ENCODE measurements at regions not wholly inside any gene's neighbourhood (a gene's known extent, or its start where the extent isn't known, plus 50 kb on each side); places are given as distances from the start of the nearest gene placed in this dataset.
"Not testable (repeated sequence)": the region's sequence is repeated elsewhere in the genome, so short reads cannot be mapped to it uniquely, and the experiment has no call there.

- no peaks in the 10 kb centered on the region for H3K27me3 ChIP-seq (ENCODE audit: insufficient read depth, low read length)
- H2AFZ ChIP-seq (ENCODE audit: low read depth, low read length) = no peak overlapping the region
- peaks cover 67% of the 10 kb centered on the region for H3K4me1 ChIP-seq (ENCODE audit: insufficient read depth, low read length)
- H3K36me3 ChIP-seq (ENCODE audit: insufficient read depth, low read length) = no peaks in the 10 kb centered on the region
- no peak overlapping the region for H3K4me3 ChIP-seq (ENCODE audit: low read length)
- H3K9me3 ChIP-seq (ENCODE audit: low read length) = no peaks in the 10 kb centered on the region
These were observed 389.2 kb upstream of the SALL1 start for GRCh38 chr16:51540259-51540658.

GRCh38 chr16:51538707-51539498, 387.8 kb upstream of the SALL1 start:
- peaks cover 53% of the 10 kb centered on the region for H3K4me1 ChIP-seq (ENCODE audit: insufficient read depth, low read length)
- no peaks in the 10 kb centered on the region for H3K27me3 ChIP-seq (ENCODE audit: insufficient read depth, low read length)
- no peaks in the 10 kb centered on the region for H3K9me3 ChIP-seq (ENCODE audit: low read length)
- no peaks in the 10 kb centered on the region for H3K36me3 ChIP-seq (ENCODE audit: insufficient read depth, low read length)
- H2AFZ ChIP-seq (ENCODE audit: low read depth, low read length) = no peak overlapping the region
- no peak overlapping the region for H3K4me3 ChIP-seq (ENCODE audit: low read length)

- Histone ChIP-seq H3K9me3 (ENCODE audit: low read length) (no peaks in the 10 kb centered on the region), H3K36me3 (ENCODE audit: insufficient read depth, low read length) (no peaks in the 10 kb centered on the region), H3K4me1 (ENCODE audit: insufficient read depth, low read length) (peaks cover 21% of the 10 kb centered on the region), H3K27me3 (ENCODE audit: insufficient read depth, low read length) (no peaks in the 10 kb centered on the region), H3K4me3 (ENCODE audit: low read length) (no peak overlapping the region), H2AFZ (ENCODE audit: low read depth, low read length) (no peak overlapping the region)
These were observed 384.5 kb upstream of the SALL1 start for GRCh38 chr16:51535591-51535990.

GRCh38 chr16:51532551-51532950, 381.5 kb upstream of the SALL1 start:
- H3K4me1 ChIP-seq (ENCODE audit: insufficient read depth, low read length) = no peaks in the 10 kb centered on the region
- H3K9me3 ChIP-seq (ENCODE audit: low read length) = no peaks in the 10 kb centered on the region
- no peaks in the 10 kb centered on the region for H3K36me3 ChIP-seq (ENCODE audit: insufficient read depth, low read length)
- H3K27me3 ChIP-seq (ENCODE audit: insufficient read depth, low read length) = no peaks in the 10 kb centered on the region
- H3K4me3 ChIP-seq (ENCODE audit: low read length) = no peak overlapping the region
- no peak overlapping the region for H2AFZ ChIP-seq (ENCODE audit: low read depth, low read length)

DNA sequence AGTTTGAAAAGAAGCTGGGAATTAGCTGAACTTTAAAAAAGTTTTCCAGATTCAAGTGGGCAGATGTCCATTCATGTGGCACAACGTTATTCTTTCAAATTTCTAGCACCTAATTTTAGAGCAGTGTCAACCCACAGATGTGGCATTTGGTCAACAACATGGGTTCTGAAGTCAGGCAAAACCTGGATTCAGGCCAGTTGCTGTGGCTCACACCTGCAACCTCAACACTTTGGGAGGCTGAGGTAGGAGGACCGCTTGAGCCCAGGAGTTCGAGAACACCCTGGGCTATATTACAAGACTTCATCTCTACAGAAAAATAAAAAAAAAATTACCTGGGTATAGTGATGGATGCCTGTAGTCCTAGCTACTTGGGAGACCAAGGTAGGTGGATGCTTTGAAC, 380.2 kb upstream of the SALL1 start:
- no peaks in the 10 kb centered on the region for H3K4me1 ChIP-seq (ENCODE audit: insufficient read depth, low read length)
- no peaks in the 10 kb centered on the region for H3K27me3 ChIP-seq (ENCODE audit: insufficient read depth, low read length)
- H2AFZ ChIP-seq (ENCODE audit: low read depth, low read length) = no peak overlapping the region
- no peaks in the 10 kb centered on the region for H3K9me3 ChIP-seq (ENCODE audit: low read length)
- no peaks in the 10 kb centered on the region for H3K36me3 ChIP-seq (ENCODE audit: insufficient read depth, low read length)
- H3K4me3 ChIP-seq (ENCODE audit: low read length) = no peak overlapping the region

DNA sequence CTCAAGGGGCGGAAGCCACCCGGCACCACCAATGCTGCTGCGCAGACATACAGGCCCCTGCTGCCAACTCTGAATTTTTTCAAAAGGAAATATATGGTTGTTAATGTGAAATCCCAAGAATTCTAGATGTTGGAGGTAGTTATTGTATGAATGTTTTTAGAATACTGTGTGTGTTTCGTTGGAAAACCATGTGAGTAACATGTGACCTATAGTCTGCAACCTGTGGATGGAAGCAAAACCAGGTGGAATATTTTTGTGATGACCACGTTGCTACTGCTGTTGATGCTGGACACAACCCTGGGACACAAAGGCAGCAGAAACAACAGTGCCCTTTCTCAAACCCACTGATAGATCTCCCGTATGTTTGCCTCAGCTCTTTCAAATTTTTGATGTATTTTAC, 376.3 kb upstream of the SALL1 start:
- Histone ChIP-seq H3K9me3 (ENCODE audit: low read length) (no peaks in the 10 kb centered on the region), H3K4me1 (ENCODE audit: insufficient read depth, low read length) (no peaks in the 10 kb centered on the region), H3K36me3 (ENCODE audit: insufficient read depth, low read length) (no peaks in the 10 kb centered on the region), H3K27me3 (ENCODE audit: insufficient read depth, low read length) (no peaks in the 10 kb centered on the region), H2AFZ (ENCODE audit: low read depth, low read length) (no peak overlapping the region), H3K4me3 (ENCODE audit: low read length) (no peak overlapping the region)

DNA sequence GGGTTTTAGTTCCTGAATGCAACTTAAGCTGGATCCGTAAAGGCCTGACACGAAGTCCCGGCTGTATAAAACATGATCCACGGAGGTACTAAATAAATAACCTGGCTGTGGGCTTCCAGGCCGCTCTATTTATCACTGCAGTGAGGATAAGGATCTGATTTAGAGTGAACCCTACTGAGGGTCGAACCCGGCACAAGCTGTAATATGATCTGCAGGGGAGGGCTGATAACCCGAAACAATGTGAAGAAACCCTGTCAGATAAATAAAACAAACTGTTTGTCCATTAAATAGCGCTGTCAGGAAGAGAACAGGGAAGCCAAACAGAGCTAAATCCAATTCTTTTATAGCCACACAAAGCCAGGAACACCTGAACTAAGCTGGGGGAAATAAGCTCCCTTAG, 375.6 kb upstream of the SALL1 start:
- Histone ChIP-seq H2AFZ (ENCODE audit: low read depth, low read length) (no peak overlapping the region), H3K9me3 (ENCODE audit: low read length) (no peaks in the 10 kb centered on the region), H3K4me3 (ENCODE audit: low read length) (no peak overlapping the region), H3K27me3 (ENCODE audit: insufficient read depth, low read length) (no peaks in the 10 kb centered on the region), H3K36me3 (ENCODE audit: insufficient read depth, low read length) (no peaks in the 10 kb centered on the region), H3K4me1 (ENCODE audit: insufficient read depth, low read length) (no peaks in the 10 kb centered on the region)

GRCh38 chr16:51524555-51525373, 373.7 kb upstream of the SALL1 start:
- Histone ChIP-seq H3K4me1 (ENCODE audit: insufficient read depth, low read length) (no peaks in the 10 kb centered on the region), H2AFZ (ENCODE audit: low read depth, low read length) (no peak overlapping the region), H3K36me3 (ENCODE audit: insufficient read depth, low read length) (no peaks in the 10 kb centered on the region), H3K27me3 (ENCODE audit: insufficient read depth, low read length) (no peaks in the 10 kb centered on the region), H3K9me3 (ENCODE audit: low read length) (no peaks in the 10 kb centered on the region), H3K4me3 (ENCODE audit: low read length) (no peak overlapping the region)

- Histone ChIP-seq H3K4me3 (ENCODE audit: low read length) (no peak overlapping the region), H3K4me1 (ENCODE audit: insufficient read depth, low read length) (no peaks in the 10 kb centered on the region), H3K36me3 (ENCODE audit: insufficient read depth, low read length) (no peaks in the 10 kb centered on the region), H2AFZ (ENCODE audit: low read depth, low read length) (no peak overlapping the region), H3K9me3 (ENCODE audit: low read length) (no peaks in the 10 kb centered on the region), H3K27me3 (ENCODE audit: insufficient read depth, low read length) (no peaks in the 10 kb centered on the region)
These were observed 373.0 kb upstream of the SALL1 start for GRCh38 chr16:51524070-51524469.

- H2AFZ ChIP-seq (ENCODE audit: low read depth, low read length) = no peak overlapping the region
- H3K9me3 ChIP-seq (ENCODE audit: low read length) = no peaks in the 10 kb centered on the region
- H3K36me3 ChIP-seq (ENCODE audit: insufficient read depth, low read length) = no peaks in the 10 kb centered on the region
- no peaks in the 10 kb centered on the region for H3K27me3 ChIP-seq (ENCODE audit: insufficient read depth, low read length)
- no peak overlapping the region for H3K4me3 ChIP-seq (ENCODE audit: low read length)
- no peaks in the 10 kb centered on the region for H3K4me1 ChIP-seq (ENCODE audit: insufficient read depth, low read length)
These were observed 372.3 kb upstream of the SALL1 start for GRCh38 chr16:51523400-51523799.

GRCh38 chr16:51522902-51523301, 371.8 kb upstream of the SALL1 start:
- Histone ChIP-seq H3K4me3 (ENCODE audit: low read length) (no peak overlapping the region), H3K9me3 (ENCODE audit: low read length) (no peaks in the 10 kb centered on the region), H2AFZ (ENCODE audit: low read depth, low read length) (no peak overlapping the region), H3K36me3 (ENCODE audit: insufficient read depth, low read length) (no peaks in the 10 kb centered on the region), H3K4me1 (ENCODE audit: insufficient read depth, low read length) (no peaks in the 10 kb centered on the region), H3K27me3 (ENCODE audit: insufficient read depth, low read length) (no peaks in the 10 kb centered on the region)

- not testable (repeated sequence) for H3K9me3 ChIP-seq (ENCODE audit: low read length); H3K4me1 ChIP-seq (ENCODE audit: insufficient read depth, low read length); H3K27me3 ChIP-seq (ENCODE audit: insufficient read depth, low read length); H3K36me3 ChIP-seq (ENCODE audit: insufficient read depth, low read length); H2AFZ ChIP-seq (ENCODE audit: low read depth, low read length); H3K4me3 ChIP-seq (ENCODE audit: low read length)
These were observed 365.9 kb upstream of the SALL1 start for GRCh38 chr16:51516960-51517359.

DNA sequence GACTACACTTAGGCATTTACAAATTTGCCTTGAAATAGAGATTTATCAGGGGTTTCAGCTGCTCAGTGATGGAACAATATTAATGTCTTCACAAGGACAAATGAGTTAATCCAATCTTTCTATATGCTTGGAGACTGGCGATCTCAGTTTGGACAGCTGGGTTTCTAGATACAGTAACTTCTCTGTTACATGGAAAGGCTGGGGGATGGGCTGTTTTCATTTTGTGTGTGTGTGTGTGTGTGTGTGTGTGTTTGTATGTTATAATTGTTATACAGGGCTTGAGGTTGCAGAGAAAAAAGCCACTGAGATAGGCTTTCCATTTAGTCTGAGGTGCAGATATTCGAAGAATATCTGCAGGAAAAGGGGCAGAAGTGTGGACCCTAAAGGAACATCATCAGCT, 359.3 kb upstream of the SALL1 start:
- Histone ChIP-seq H3K4me3 (ENCODE audit: low read length) (no peak overlapping the region), H3K36me3 (ENCODE audit: insufficient read depth, low read length) (no peaks in the 10 kb centered on the region), H3K4me1 (ENCODE audit: insufficient read depth, low read length) (no peaks in the 10 kb centered on the region), H2AFZ (ENCODE audit: low read depth, low read length) (no peak overlapping the region), H3K9me3 (ENCODE audit: low read length) (peaks cover 2% of the 10 kb centered on the region), H3K27me3 (ENCODE audit: insufficient read depth, low read length) (no peaks in the 10 kb centered on the region)

Data from neuron (in vitro differentiated cells).